ENCODE measurements at regions not wholly inside any gene's neighbourhood (a gene's known extent, or its start where the extent isn't known, plus 50 kb on each side); places are given as distances from the start of the nearest gene placed in this dataset.

DNA sequence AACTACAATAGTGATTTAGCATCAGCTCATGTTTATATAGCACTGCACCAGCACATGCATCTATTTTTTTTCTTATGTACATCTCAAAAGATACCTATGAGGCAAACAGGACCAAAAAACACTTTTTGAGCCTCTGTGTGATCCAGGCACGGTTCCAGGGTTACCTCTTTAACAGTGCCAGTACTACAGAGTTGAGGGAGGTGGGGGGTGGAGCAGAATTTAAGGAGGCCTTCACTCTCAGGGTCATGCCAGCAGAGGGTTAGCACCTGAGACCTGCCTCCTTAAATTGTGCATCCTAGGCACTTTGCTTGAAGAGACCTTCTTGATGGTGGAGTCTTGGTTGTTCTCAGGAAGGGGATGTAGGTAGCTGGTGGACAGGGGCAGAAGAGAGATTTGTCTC, 150.3 kb upstream of the TBL1XR1 start:
- no peak overlapping the region for H3K4me3 Mint-ChIP-seq
- TF ChIP-seq, protein P1, sequence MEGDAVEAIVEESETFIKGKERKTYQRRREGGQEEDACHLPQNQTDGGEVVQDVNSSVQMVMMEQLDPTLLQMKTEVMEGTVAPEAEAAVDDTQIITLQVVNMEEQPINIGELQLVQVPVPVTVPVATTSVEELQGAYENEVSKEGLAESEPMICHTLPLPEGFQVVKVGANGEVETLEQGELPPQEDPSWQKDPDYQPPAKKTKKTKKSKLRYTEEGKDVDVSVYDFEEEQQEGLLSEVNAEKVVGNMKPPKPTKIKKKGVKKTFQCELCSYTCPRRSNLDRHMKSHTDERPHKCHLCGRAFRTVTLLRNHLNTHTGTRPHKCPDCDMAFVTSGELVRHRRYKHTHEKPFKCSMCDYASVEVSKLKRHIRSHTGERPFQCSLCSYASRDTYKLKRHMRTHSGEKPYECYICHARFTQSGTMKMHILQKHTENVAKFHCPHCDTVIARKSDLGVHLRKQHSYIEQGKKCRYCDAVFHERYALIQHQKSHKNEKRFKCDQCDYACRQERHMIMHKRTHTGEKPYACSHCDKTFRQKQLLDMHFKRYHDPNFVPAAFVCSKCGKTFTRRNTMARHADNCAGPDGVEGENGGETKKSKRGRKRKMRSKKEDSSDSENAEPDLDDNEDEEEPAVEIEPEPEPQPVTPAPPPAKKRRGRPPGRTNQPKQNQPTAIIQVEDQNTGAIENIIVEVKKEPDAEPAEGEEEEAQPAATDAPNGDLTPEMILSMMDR (IDR thresholded peaks at IDR 0.05; ENCODE audit: unreplicated experiment in 3 of 3), result no peak
- H3K27me3 Mint-ChIP-seq (ENCODE audit: low read depth), result no peaks in the 10 kb centered on the region
- H3K27ac Mint-ChIP-seq, result peak overlapping the region in 2 of 3 experiments; percentile 16 to 51
- H3K9me3 Mint-ChIP-seq, result no peaks in the 10 kb centered on the region
- peaks cover 70% of the 10 kb centered on the region for H3K4me1 Mint-ChIP-seq
- no peaks in the 10 kb centered on the region for H3K36me3 Mint-ChIP-seq (ENCODE audit: low read depth)

DNA sequence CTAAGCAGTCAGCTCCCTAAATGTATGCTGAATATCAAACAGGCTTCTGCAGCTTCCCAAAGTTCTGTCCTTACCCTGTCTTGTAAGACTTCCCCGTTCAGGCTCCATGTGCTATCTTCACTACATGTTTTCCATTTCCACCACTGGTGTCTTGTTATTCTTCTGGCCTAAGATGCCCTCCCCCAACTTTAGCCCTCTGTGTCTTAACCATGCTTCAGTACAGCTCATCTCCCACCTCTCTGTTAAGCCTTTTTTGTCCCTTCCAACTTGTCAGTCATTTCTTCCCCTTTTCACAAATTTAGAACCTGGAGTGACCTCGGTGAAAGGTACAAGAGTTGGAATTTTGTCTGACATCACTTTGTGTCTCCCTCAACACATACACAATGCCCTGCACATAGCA, 151.7 kb upstream of the TBL1XR1 start:
- Mint-ChIP-seq H3K4me1 (peaks cover 68% of the 10 kb centered on the region), H3K9me3 (no peaks in the 10 kb centered on the region), H3K27ac (peak overlapping the region; percentile 13 to 65 (median 27)), H3K27me3 (ENCODE audit: low read depth) (no peaks in the 10 kb centered on the region), H3K36me3 (ENCODE audit: low read depth) (no peaks in the 10 kb centered on the region), H3K4me3 (no peak overlapping the region)
- TF ChIP-seq, protein P1 (IDR thresholded peaks at IDR 0.05; ENCODE audit: unreplicated experiment in 3 of 3), result no peak

DNA sequence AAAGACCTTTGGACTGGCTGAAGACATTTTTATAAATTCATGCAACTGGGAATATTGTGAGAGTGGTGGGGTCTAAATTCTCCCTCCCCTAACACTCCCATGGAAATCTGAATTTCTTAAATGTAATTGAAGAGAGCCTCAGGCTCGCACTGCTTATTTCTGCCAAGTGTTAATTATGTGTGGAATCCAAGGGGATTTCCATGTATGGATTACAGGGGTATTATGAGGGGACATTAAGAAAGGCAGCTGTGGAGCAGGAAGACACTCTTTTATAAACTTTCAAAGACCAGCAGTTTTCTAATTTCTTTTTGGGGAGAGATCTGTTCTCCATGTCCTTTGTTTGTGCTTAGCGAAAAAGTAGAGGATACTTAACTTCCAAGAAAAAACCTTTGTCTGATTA, 152.1 kb upstream of the TBL1XR1 start:
- Mint-ChIP-seq H3K27ac (peak overlapping the region; percentile 13 to 65 (median 27)), H3K9me3 (no peaks in the 10 kb centered on the region), H3K27me3 (ENCODE audit: low read depth) (no peaks in the 10 kb centered on the region), H3K4me1 (peaks cover 67% of the 10 kb centered on the region), H3K36me3 (ENCODE audit: low read depth) (no peaks in the 10 kb centered on the region), H3K4me3 (peak overlapping the region in 1 of 3 experiments; percentile 6)
- TF ChIP-seq, protein P1 (IDR thresholded peaks at IDR 0.05; ENCODE audit: unreplicated experiment in 3 of 3), result no peak

DNA sequence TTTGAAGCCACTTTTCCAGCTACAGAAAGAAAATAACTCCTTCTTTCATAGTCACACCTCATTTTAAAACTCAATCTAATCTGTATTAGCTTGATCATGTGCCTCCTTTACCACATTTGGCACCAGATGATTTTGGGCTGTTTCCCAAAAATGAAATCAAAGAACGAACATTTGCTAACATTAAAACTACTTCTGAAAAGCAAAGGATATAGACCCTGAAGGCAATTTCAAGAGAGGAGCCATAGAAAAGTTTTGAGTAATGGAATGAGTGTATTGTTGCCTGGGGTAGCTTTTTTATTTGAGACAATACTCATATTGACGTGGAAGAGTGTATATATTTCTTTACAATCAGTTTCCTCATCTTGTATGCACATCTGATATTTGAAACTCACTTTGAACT, 152.8 kb upstream of the TBL1XR1 start:
- H3K27me3 Mint-ChIP-seq (ENCODE audit: low read depth), result no peaks in the 10 kb centered on the region
- H3K36me3 Mint-ChIP-seq (ENCODE audit: low read depth), result no peaks in the 10 kb centered on the region
- TF ChIP-seq, protein P1 (IDR thresholded peaks at IDR 0.05; ENCODE audit: unreplicated experiment in 3 of 3), result no peak
- H3K9me3 Mint-ChIP-seq, result no peaks in the 10 kb centered on the region
- H3K27ac Mint-ChIP-seq, result peak overlapping the region in 2 of 3 experiments; percentile 27 to 79
- peaks cover 60% of the 10 kb centered on the region for H3K4me1 Mint-ChIP-seq
- no peak overlapping the region for H3K4me3 Mint-ChIP-seq

GRCh38 chr3:177351206-177351605, 153.9 kb upstream of the TBL1XR1 start:
- Mint-ChIP-seq H3K36me3 (ENCODE audit: low read depth) (no peaks in the 10 kb centered on the region), H3K9me3 (no peaks in the 10 kb centered on the region), H3K27me3 (ENCODE audit: low read depth) (no peaks in the 10 kb centered on the region)

GRCh38 chr3:177351757-177352158, 154.5 kb upstream of the TBL1XR1 start:
- Mint-ChIP-seq H3K27me3 (ENCODE audit: low read depth) (no peaks in the 10 kb centered on the region), H3K36me3 (ENCODE audit: low read depth) (no peaks in the 10 kb centered on the region), H3K9me3 (no peaks in the 10 kb centered on the region), H3K27ac (peak overlapping the region in 2 of 3 experiments; percentile 60 to 63), H3K4me3 (no peak overlapping the region), H3K4me1 (peaks cover 57% of the 10 kb centered on the region)
- TF ChIP-seq, protein P1 (IDR thresholded peaks at IDR 0.05; ENCODE audit: unreplicated experiment in 3 of 3), result no peak

More at GRCh38 chr3:177351206-177351605, 153.9 kb upstream of the TBL1XR1 start:
- Mint-ChIP-seq H3K4me3 (no peak overlapping the region), H3K27ac (peak overlapping the region in 2 of 3 experiments; percentile 60 to 63), H3K4me1 (peaks cover 56% of the 10 kb centered on the region)
- TF ChIP-seq, protein P1 (IDR thresholded peaks at IDR 0.05; ENCODE audit: unreplicated experiment in 3 of 3), result no peak

Measured in nephron (organoid).